ENCODE measurements at regions not wholly inside any gene's neighbourhood (a gene's known extent, or its start where the extent isn't known, plus 50 kb on each side); places are given as distances from the start of the nearest gene placed in this dataset.

DNA sequence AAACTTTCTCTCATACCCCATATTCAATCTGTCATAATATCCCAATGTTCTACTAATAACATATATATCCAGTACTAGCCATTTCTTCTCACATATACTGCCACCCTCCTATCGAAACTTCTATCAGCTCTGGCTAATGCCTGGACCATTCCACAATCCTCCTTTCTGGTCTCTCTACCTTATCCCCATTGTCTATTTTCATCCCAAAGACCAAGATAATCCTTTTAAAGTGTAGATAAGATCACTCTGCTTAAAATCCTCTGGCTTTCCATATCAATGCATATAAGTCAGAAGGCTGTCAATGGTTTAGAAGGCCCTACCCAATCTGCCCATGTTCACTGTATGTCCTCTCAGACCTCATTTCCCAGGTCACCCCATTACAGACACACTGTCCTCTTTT, 229.6 kb downstream of the ZEB2 start:
- ATAC-seq, result no peak
- TF ChIP-seq TOX (CRISPR knock-in tag; IDR thresholded peaks at IDR 0.05; ENCODE audit: borderline replicate concordance) (no peak), ZNF8 (CRISPR knock-in tag; IDR thresholded peaks at IDR 0.05) (no peak), ZC3H10 (CRISPR knock-in tag; IDR thresholded peaks at IDR 0.05) (no peak), ARNTL (CRISPR knock-in tag; IDR thresholded peaks at IDR 0.05; ENCODE audit: borderline replicate concordance, low read depth) (no peak), ZFP3 (CRISPR knock-in tag; IDR thresholded peaks at IDR 0.05) (no peak), OSR1 (CRISPR knock-in tag; IDR thresholded peaks at IDR 0.05) (no peak)
- TF ChIP-seq, protein P1, sequence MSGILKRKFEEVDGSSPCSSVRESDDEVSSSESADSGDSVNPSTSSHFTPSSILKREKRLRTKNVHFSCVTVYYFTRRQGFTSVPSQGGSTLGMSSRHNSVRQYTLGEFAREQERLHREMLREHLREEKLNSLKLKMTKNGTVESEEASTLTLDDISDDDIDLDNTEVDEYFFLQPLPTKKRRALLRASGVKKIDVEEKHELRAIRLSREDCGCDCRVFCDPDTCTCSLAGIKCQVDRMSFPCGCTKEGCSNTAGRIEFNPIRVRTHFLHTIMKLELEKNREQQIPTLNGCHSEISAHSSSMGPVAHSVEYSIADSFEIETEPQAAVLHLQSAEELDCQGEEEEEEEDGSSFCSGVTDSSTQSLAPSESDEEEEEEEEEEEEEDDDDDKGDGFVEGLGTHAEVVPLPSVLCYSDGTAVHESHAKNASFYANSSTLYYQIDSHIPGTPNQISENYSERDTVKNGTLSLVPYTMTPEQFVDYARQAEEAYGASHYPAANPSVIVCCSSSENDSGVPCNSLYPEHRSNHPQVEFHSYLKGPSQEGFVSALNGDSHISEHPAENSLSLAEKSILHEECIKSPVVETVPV (CRISPR knock-in tag; IDR thresholded peaks at IDR 0.05), result no peak
- TF ChIP-seq, protein P2, sequence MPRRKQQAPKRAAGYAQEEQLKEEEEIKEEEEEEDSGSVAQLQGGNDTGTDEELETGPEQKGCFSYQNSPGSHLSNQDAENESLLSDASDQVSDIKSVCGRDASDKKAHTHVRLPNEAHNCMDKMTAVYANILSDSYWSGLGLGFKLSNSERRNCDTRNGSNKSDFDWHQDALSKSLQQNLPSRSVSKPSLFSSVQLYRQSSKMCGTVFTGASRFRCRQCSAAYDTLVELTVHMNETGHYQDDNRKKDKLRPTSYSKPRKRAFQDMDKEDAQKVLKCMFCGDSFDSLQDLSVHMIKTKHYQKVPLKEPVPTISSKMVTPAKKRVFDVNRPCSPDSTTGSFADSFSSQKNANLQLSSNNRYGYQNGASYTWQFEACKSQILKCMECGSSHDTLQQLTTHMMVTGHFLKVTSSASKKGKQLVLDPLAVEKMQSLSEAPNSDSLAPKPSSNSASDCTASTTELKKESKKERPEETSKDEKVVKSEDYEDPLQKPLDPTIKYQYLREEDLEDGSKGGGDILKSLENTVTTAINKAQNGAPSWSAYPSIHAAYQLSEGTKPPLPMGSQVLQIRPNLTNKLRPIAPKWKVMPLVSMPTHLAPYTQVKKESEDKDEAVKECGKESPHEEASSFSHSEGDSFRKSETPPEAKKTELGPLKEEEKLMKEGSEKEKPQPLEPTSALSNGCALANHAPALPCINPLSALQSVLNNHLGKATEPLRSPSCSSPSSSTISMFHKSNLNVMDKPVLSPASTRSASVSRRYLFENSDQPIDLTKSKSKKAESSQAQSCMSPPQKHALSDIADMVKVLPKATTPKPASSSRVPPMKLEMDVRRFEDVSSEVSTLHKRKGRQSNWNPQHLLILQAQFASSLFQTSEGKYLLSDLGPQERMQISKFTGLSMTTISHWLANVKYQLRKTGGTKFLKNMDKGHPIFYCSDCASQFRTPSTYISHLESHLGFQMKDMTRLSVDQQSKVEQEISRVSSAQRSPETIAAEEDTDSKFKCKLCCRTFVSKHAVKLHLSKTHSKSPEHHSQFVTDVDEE (CRISPR knock-in tag; IDR thresholded peaks at IDR 0.05), result no peak

DNA sequence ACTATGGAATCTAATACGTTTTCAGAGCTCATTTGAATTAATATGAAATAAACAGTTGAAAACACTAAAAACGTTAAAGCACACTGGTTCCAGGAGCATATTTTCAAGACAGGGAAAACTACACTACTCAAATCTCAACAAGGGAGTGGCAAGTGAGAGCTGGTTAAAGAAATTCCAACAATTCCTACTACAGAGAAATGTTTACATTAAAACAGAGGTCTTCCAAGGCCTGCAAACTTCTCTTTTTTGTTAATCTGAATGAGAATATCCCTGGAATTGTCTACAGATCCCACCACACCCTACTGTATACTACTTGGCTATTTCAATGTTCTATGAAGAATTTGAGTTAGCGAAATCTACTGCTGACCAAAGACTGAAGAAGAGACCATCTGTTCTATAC, 231.5 kb downstream of the ZEB2 start:
- no peak for ATAC-seq
- TF ChIP-seq, protein P1 (CRISPR knock-in tag; IDR thresholded peaks at IDR 0.05), result no peak

DNA sequence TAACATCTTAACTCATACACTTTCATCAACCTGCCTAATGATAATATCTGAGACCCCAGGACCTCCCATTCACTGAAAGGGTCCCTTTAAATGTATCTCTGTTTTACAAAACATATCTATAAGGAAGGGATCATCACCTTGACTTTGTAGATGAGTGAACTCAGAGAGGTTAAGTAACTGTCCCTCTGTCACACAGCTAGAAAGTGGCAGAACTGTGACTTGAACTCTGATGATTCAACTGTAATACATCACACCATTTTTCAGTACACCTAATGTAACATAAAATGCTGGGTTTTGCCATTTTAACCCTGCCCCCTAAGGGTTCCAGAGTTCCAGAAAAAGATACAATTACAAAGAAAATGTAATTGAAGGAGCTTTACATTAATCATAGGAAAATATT, 234.6 kb downstream of the ZEB2 start:
- TF ChIP-seq, protein P3, sequence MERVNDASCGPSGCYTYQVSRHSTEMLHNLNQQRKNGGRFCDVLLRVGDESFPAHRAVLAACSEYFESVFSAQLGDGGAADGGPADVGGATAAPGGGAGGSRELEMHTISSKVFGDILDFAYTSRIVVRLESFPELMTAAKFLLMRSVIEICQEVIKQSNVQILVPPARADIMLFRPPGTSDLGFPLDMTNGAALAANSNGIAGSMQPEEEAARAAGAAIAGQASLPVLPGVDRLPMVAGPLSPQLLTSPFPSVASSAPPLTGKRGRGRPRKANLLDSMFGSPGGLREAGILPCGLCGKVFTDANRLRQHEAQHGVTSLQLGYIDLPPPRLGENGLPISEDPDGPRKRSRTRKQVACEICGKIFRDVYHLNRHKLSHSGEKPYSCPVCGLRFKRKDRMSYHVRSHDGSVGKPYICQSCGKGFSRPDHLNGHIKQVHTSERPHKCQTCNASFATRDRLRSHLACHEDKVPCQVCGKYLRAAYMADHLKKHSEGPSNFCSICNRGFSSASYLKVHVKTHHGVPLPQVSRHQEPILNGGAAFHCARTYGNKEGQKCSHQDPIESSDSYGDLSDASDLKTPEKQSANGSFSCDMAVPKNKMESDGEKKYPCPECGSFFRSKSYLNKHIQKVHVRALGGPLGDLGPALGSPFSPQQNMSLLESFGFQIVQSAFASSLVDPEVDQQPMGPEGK (CRISPR knock-in tag; IDR thresholded peaks at IDR 0.05; ENCODE audit: borderline replicate concordance), result no peak
- TF ChIP-seq ESRRG (CRISPR knock-in tag; IDR thresholded peaks at IDR 0.05) (no peak), ZFP30 (CRISPR knock-in tag; IDR thresholded peaks at IDR 0.05) (no peak), GLIS3 (CRISPR knock-in tag; IDR thresholded peaks at IDR 0.05) (no peak), BACH2 (CRISPR knock-in tag; IDR thresholded peaks at IDR 0.05; ENCODE audit: borderline replicate concordance) (no peak), TOX (CRISPR knock-in tag; IDR thresholded peaks at IDR 0.05; ENCODE audit: borderline replicate concordance) (no peak), ARNTL (CRISPR knock-in tag; IDR thresholded peaks at IDR 0.05; ENCODE audit: borderline replicate concordance, low read depth) (no peak)
- ATAC-seq, result no peak

DNA sequence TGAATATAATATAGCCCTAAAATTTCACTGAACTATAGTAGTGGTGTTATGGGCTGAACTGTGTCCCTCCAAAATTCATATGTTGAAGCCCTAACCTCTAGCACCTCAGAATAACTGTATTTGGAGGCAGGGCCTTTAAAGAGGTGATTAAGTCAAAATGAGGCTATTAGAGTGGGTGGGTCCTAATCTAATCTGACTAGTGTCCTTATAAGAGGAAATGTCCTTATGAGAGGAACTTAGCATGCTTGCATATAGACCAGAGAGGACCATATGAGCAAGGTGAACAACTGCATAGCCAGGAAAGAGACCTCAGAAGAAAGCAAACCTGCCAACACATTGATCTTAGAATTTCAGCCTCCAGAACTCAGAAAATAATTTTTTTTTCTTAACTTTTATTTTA, 238.4 kb downstream of the ZEB2 start:
- no peak for ATAC-seq
- TF ChIP-seq GLIS3 (CRISPR knock-in tag; IDR thresholded peaks at IDR 0.05) (no peak), ZFP3 (CRISPR knock-in tag; IDR thresholded peaks at IDR 0.05) (no peak), ESRRG (CRISPR knock-in tag; IDR thresholded peaks at IDR 0.05) (no peak), SNAI2 (CRISPR knock-in tag; IDR thresholded peaks at IDR 0.05) (no peak), ZFP30 (CRISPR knock-in tag; IDR thresholded peaks at IDR 0.05) (no peak), PPARA (CRISPR knock-in tag; IDR thresholded peaks at IDR 0.05; ENCODE audit: borderline replicate concordance) (no peak), TOX (CRISPR knock-in tag; IDR thresholded peaks at IDR 0.05; ENCODE audit: borderline replicate concordance) (no peak), OSR1 (CRISPR knock-in tag; IDR thresholded peaks at IDR 0.05) (no peak), BACH2 (CRISPR knock-in tag; IDR thresholded peaks at IDR 0.05; ENCODE audit: borderline replicate concordance) (no peak), RARB (CRISPR knock-in tag; IDR thresholded peaks at IDR 0.05) (no peak), ZNF565 (CRISPR knock-in tag; conservative IDR thresholded peaks at IDR 0.05; ENCODE audit: low read depth) (no peak)
- TF ChIP-seq, protein P3 (CRISPR knock-in tag; IDR thresholded peaks at IDR 0.05; ENCODE audit: borderline replicate concordance), result no peak
- TF ChIP-seq, protein P4, sequence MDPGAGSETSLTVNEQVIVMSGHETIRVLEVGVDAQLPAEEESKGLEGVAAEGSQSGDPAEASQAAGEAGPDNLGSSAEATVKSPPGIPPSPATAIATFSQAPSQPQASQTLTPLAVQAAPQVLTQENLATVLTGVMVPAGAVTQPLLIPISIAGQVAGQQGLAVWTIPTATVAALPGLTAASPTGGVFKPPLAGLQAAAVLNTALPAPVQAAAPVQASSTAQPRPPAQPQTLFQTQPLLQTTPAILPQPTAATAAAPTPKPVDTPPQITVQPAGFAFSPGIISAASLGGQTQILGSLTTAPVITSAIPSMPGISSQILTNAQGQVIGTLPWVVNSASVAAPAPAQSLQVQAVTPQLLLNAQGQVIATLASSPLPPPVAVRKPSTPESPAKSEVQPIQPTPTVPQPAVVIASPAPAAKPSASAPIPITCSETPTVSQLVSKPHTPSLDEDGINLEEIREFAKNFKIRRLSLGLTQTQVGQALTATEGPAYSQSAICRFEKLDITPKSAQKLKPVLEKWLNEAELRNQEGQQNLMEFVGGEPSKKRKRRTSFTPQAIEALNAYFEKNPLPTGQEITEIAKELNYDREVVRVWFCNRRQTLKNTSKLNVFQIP (CRISPR knock-in tag; IDR thresholded peaks at IDR 0.05; ENCODE audit: borderline replicate concordance, low read depth), result no peak
- TF ChIP-seq, protein P5, sequence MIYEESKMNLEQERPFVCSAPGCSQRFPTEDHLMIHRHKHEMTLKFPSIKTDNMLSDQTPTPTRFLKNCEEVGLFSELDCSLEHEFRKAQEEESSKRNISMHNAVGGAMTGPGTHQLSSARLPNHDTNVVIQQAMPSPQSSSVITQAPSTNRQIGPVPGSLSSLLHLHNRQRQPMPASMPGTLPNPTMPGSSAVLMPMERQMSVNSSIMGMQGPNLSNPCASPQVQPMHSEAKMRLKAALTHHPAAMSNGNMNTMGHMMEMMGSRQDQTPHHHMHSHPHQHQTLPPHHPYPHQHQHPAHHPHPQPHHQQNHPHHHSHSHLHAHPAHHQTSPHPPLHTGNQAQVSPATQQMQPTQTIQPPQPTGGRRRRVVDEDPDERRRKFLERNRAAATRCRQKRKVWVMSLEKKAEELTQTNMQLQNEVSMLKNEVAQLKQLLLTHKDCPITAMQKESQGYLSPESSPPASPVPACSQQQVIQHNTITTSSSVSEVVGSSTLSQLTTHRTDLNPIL (CRISPR knock-in tag; IDR thresholded peaks at IDR 0.05; ENCODE audit: low read depth), result no peak
- TF ChIP-seq, protein P2 (CRISPR knock-in tag; IDR thresholded peaks at IDR 0.05), result no peak
